ENCODE measurements at regions not wholly inside any gene's neighbourhood (a gene's known extent, or its start where the extent isn't known, plus 50 kb on each side); places are given as distances from the start of the nearest gene placed in this dataset.
"Not testable (repeated sequence)": the region's sequence is repeated elsewhere in the genome, so short reads cannot be mapped to it uniquely, and the experiment has no call there.

- Histone ChIP-seq H3K9me3 (ENCODE audit: low read depth, low read length) (no peaks in the 10 kb centered on the region), H3K4me3 (ENCODE audit: low read length) (no peak overlapping the region), H3K4me1 (ENCODE audit: insufficient read depth, low read length) (no peaks in the 10 kb centered on the region), H3K27me3 (ENCODE audit: insufficient read depth, low read length) (no peaks in the 10 kb centered on the region)
These were observed 206.8 kb upstream of the EGLN3 start for GRCh38 chr14:34157651-34158050.

GRCh38 chr14:34147461-34147860 is 196.6 kb upstream of the EGLN3 start:
- Histone ChIP-seq H3K4me1 (ENCODE audit: insufficient read depth, low read length) (no peaks in the 10 kb centered on the region), H3K9me3 (ENCODE audit: low read depth, low read length) (no peaks in the 10 kb centered on the region), H3K4me3 (ENCODE audit: low read length) (no peak overlapping the region), H3K27me3 (ENCODE audit: insufficient read depth, low read length) (no peaks in the 10 kb centered on the region)

- H3K4me3 ChIP-seq (ENCODE audit: low read length); H3K9me3 ChIP-seq (ENCODE audit: low read depth, low read length); H3K4me1 ChIP-seq (ENCODE audit: insufficient read depth, low read length); H3K27me3 ChIP-seq (ENCODE audit: insufficient read depth, low read length): not testable (repeated sequence)
These were observed 189.3 kb upstream of the EGLN3 start for GRCh38 chr14:34140127-34140526.

- not testable (repeated sequence) for H3K9me3 ChIP-seq (ENCODE audit: low read depth, low read length); H3K4me3 ChIP-seq (ENCODE audit: low read length); H3K27me3 ChIP-seq (ENCODE audit: insufficient read depth, low read length); H3K4me1 ChIP-seq (ENCODE audit: insufficient read depth, low read length)
These were observed 188.6 kb upstream of the EGLN3 start for GRCh38 chr14:34139160-34140121.

GRCh38 chr14:34138175-34138574 is 187.3 kb upstream of the EGLN3 start:
- H3K9me3 ChIP-seq (ENCODE audit: low read depth, low read length), result no peaks in the 10 kb centered on the region
- no peak overlapping the region for H3K4me3 ChIP-seq (ENCODE audit: low read length)
- peaks cover 3% of the 10 kb centered on the region for H3K27me3 ChIP-seq (ENCODE audit: insufficient read depth, low read length)
- no peaks in the 10 kb centered on the region for H3K4me1 ChIP-seq (ENCODE audit: insufficient read depth, low read length)

- H3K27me3 ChIP-seq (ENCODE audit: insufficient read depth, low read length), result peaks cover 3% of the 10 kb centered on the region
These were observed 186.3 kb upstream of the EGLN3 start for GRCh38 chr14:34137001-34137745.

GRCh38 chr14:34135492-34135891 is 184.6 kb upstream of the EGLN3 start:
- H3K27me3 ChIP-seq (ENCODE audit: insufficient read depth, low read length), result peaks cover 3% of the 10 kb centered on the region
- no peak overlapping the region for H3K4me3 ChIP-seq (ENCODE audit: low read length)
- H3K9me3 ChIP-seq (ENCODE audit: low read depth, low read length), result no peaks in the 10 kb centered on the region
- H3K4me1 ChIP-seq (ENCODE audit: insufficient read depth, low read length), result no peaks in the 10 kb centered on the region

More at GRCh38 chr14:34137001-34137745, 186.3 kb upstream of the EGLN3 start:
- Histone ChIP-seq H3K4me3 (ENCODE audit: low read length) (no peak overlapping the region), H3K9me3 (ENCODE audit: low read depth, low read length) (no peaks in the 10 kb centered on the region), H3K4me1 (ENCODE audit: insufficient read depth, low read length) (no peaks in the 10 kb centered on the region)

GRCh38 chr14:34134484-34134883 is 183.6 kb upstream of the EGLN3 start:
- Histone ChIP-seq H3K4me3 (ENCODE audit: low read length) (no peak overlapping the region), H3K4me1 (ENCODE audit: insufficient read depth, low read length) (no peaks in the 10 kb centered on the region), H3K9me3 (ENCODE audit: low read depth, low read length) (no peaks in the 10 kb centered on the region), H3K27me3 (ENCODE audit: insufficient read depth, low read length) (peaks cover 3% of the 10 kb centered on the region)

- no peak overlapping the region for H3K4me3 ChIP-seq (ENCODE audit: low read length)
- H3K9me3 ChIP-seq (ENCODE audit: low read depth, low read length), result no peaks in the 10 kb centered on the region
- peaks cover 3% of the 10 kb centered on the region for H3K27me3 ChIP-seq (ENCODE audit: insufficient read depth, low read length)
- H3K4me1 ChIP-seq (ENCODE audit: insufficient read depth, low read length), result no peaks in the 10 kb centered on the region
These were observed 179.2 kb upstream of the EGLN3 start for GRCh38 chr14:34129927-34130552.

GRCh38 chr14:34128665-34129064 is 177.8 kb upstream of the EGLN3 start:
- Histone ChIP-seq H3K27me3 (ENCODE audit: insufficient read depth, low read length) (no peaks in the 10 kb centered on the region), H3K9me3 (ENCODE audit: low read depth, low read length) (no peaks in the 10 kb centered on the region), H3K4me1 (ENCODE audit: insufficient read depth, low read length) (no peaks in the 10 kb centered on the region), H3K4me3 (ENCODE audit: low read length) (no peak overlapping the region)

GRCh38 chr14:34126586-34126985 is 175.7 kb upstream of the EGLN3 start:
- Histone ChIP-seq H3K9me3 (ENCODE audit: low read depth, low read length) (no peaks in the 10 kb centered on the region), H3K27me3 (ENCODE audit: insufficient read depth, low read length) (peaks cover 3% of the 10 kb centered on the region), H3K4me3 (ENCODE audit: low read length) (no peak overlapping the region), H3K4me1 (ENCODE audit: insufficient read depth, low read length) (no peaks in the 10 kb centered on the region)

GRCh38 chr14:34124585-34124984 is 173.7 kb upstream of the EGLN3 start:
- Histone ChIP-seq H3K4me1 (ENCODE audit: insufficient read depth, low read length) (no peaks in the 10 kb centered on the region), H3K4me3 (ENCODE audit: low read length) (no peak overlapping the region), H3K27me3 (ENCODE audit: insufficient read depth, low read length) (peaks cover 3% of the 10 kb centered on the region)

GRCh38 chr14:34122650-34123049 is 171.8 kb upstream of the EGLN3 start:
- no peak overlapping the region for H3K4me3 ChIP-seq (ENCODE audit: low read length)
- H3K4me1 ChIP-seq (ENCODE audit: insufficient read depth, low read length), result no peaks in the 10 kb centered on the region
- peaks cover 3% of the 10 kb centered on the region for H3K27me3 ChIP-seq (ENCODE audit: insufficient read depth, low read length)
- H3K9me3 ChIP-seq (ENCODE audit: low read depth, low read length), result no peaks in the 10 kb centered on the region

More at GRCh38 chr14:34124585-34124984, 173.7 kb upstream of the EGLN3 start:
- no peaks in the 10 kb centered on the region for H3K9me3 ChIP-seq (ENCODE audit: low read depth, low read length)

- Histone ChIP-seq H3K9me3 (ENCODE audit: low read depth, low read length) (no peaks in the 10 kb centered on the region), H3K27me3 (ENCODE audit: insufficient read depth, low read length) (peaks cover 3% of the 10 kb centered on the region), H3K4me3 (ENCODE audit: low read length) (no peak overlapping the region), H3K4me1 (ENCODE audit: insufficient read depth, low read length) (no peaks in the 10 kb centered on the region)
These were observed 171.2 kb upstream of the EGLN3 start for GRCh38 chr14:34122081-34122480.
